Left lung (tissue), 4 donors: ENCODE measurements at regions not wholly inside any gene's neighbourhood (a gene's known extent, or its start where the extent isn't known, plus 50 kb on each side); places are given as distances from the start of the nearest gene placed in this dataset.

ENCODE experiments used
- ATAC-seq: fragments of 200-7000 bp; cut with Tn5 transposase; one replicate; pipeline ENCODE4 v1.9.1; 2020; ENCODE audit warnings: moderate library complexity
- DNase-seq, 4 donors: peaks; one replicate each; pipeline ENCODE4 v3.0.0-alpha.2; 2013 to 2020
- H3K27ac ChIP-seq, 2 donors: fragments of 200-600 bp; sonication (generic) in 1 of 2; one replicate each; pipeline versions ENCODE4 v1.5.0 to v1.8.0; 2020 to 2021
- H3K27me3 ChIP-seq, 2 donors: fragments of 200-600 bp; sonication (generic) in 1 of 2; one replicate each; pipeline versions ENCODE4 v1.5.0 to v1.8.0; 2020 to 2021
- H3K36me3 ChIP-seq, 2 donors: fragments of 200-600 bp; sonication (generic) in 1 of 2; one replicate each; pipeline versions ENCODE4 v1.5.0 to v1.8.0; 2020 to 2021
- H3K4me1 ChIP-seq, 2 donors: fragments of 200-600 bp; one replicate each; pipeline ENCODE4 v1.8.0; 2021
- H3K4me3 ChIP-seq, 2 donors: fragments of 200-600 bp; sonication (generic) in 1 of 2; one replicate each; pipeline versions ENCODE4 v1.5.0 to v1.8.0; 2020 to 2021; ENCODE audit warnings: mild to moderate bottlenecking in 1 of 2
- H3K9me3 ChIP-seq, 2 donors: fragments of 200-600 bp; sonication (generic) in 1 of 2; one replicate each; pipeline versions ENCODE4 v1.5.0 to v1.8.0; 2020 to 2021
- CTCF ChIP-seq, 2 donors: fragments of 200-600 bp; sonication (generic) in 1 of 2; IDR thresholded peaks; one replicate each; pipeline versions ENCODE4 v1.5.0 to v1.8.0; 2021; ENCODE audit warnings: antibody characterized with exemption in 2 of 2
- intact Hi-C, 2 donors: fragments of 100-400 bp; cut with DNase I; formaldehyde crosslinking; loops; one replicate each; pipeline versions ENCODE4 v1.11.2 to v1.14.2; 2022
- donor health status: DM: no; HTN: yes; CAD: no.
- donor health status: DM: no; HTN: no; CAD: no.

GRCh38 chr2:37425408-37425807 lies 81.0 kb downstream of the QPCT start:
- no peak overlapping the region for H3K27ac ChIP-seq
- intact Hi-C loops: no loop called here
- no peaks in the 10 kb centered on the region for H3K27me3 ChIP-seq
- H3K4me3 ChIP-seq: no peak overlapping the region
- ATAC-seq: no peak
- no peaks in the 10 kb centered on the region for H3K36me3 ChIP-seq
- no peaks in the 10 kb centered on the region for H3K4me1 ChIP-seq
- H3K9me3 ChIP-seq: peaks cover 0 to 5% of the 10 kb centered on the region in 2 donors
- TF ChIP-seq CTCF (IDR thresholded peaks at IDR 0.05): no peak
- DNase-seq: no peak

GRCh38 chr2:37427241-37427640 lies 82.8 kb downstream of the QPCT start:
- H3K36me3 ChIP-seq: no peaks in the 10 kb centered on the region
- H3K27ac ChIP-seq: no peak overlapping the region
- TF ChIP-seq CTCF (IDR thresholded peaks at IDR 0.05): no peak

DNA sequence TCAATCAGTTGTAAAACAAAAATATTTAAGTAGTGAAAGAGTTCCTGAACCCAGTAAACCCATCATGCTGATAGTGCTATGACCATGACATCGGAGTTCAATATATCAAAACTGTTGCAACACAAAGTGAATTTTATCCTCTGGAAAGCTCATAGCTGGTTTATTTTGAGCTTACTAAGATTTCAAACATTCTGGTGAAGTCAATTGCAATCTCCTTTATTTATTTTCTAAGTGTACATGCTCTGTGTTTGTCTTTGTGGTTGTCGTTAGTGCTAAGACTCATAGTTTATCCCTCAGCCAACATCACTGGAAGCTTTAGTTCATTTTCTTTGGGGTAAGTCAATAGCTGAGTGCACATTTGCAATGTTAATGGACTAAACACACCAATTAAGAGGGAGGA lies 91.9 kb downstream of the QPCT start:
- intact Hi-C loops: no loop called here
- H3K9me3 ChIP-seq: peaks cover 0 to 3% of the 10 kb centered on the region in 2 donors
- no peak overlapping the region for H3K27ac ChIP-seq
- no peaks in the 10 kb centered on the region for H3K4me1 ChIP-seq
- no peak overlapping the region for H3K4me3 ChIP-seq
- H3K27me3 ChIP-seq: no peaks in the 10 kb centered on the region
- no peak for TF ChIP-seq CTCF (IDR thresholded peaks at IDR 0.05)
- H3K36me3 ChIP-seq: no peaks in the 10 kb centered on the region
- DNase-seq (no peak), ATAC-seq (no peak)

More at GRCh38 chr2:37427241-37427640, 82.8 kb downstream of the QPCT start:
- Histone ChIP-seq H3K9me3 (peaks cover 0 to 5% of the 10 kb centered on the region in 2 donors), H3K4me1 (no peaks in the 10 kb centered on the region), H3K27me3 (no peaks in the 10 kb centered on the region), H3K4me3 (no peak overlapping the region)
- DNase-seq: no peak
- intact Hi-C loops: no loop called here
- no peak for ATAC-seq

DNA sequence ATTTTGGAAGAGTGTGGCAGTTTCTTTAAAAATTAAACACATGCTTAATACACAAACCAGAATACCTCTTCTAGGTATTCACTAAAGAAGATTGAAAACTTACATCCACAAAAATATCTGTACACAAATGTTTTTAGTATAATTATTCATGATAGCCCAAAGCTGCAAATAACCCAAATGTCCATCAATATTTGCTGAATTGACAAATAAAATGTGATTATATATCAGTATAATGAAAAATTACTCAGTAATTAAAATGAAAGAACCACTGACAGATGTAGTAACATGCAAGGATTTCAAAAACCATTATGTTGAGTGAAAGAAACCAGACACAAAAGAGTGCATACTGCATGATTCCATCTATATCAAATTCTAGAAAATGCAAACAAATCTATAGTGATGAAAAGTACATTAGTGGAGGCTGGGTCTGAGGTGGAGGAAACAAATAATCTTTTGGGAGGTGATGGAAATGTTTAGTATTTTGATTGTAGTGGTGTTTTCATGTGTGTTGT lies 94.8 kb downstream of the QPCT start:
- TF ChIP-seq CTCF (IDR thresholded peaks at IDR 0.05): no peak
- DNase-seq: no peak
- Histone ChIP-seq H3K9me3 (peaks cover 0 to 5% of the 10 kb centered on the region in 2 donors), H3K27me3 (no peaks in the 10 kb centered on the region), H3K4me3 (no peak overlapping the region), H3K4me1 (no peaks in the 10 kb centered on the region), H3K27ac (no peak overlapping the region), H3K36me3 (no peaks in the 10 kb centered on the region)
- no peak for ATAC-seq
- intact Hi-C loops: no loop called here

GRCh38 chr2:37441055-37441454 lies 96.6 kb downstream of the QPCT start:
- Histone ChIP-seq H3K36me3 (no peaks in the 10 kb centered on the region), H3K4me3 (no peak overlapping the region), H3K4me1 (no peaks in the 10 kb centered on the region), H3K27me3 (no peaks in the 10 kb centered on the region), H3K9me3 (peaks cover 0 to 5% of the 10 kb centered on the region in 2 donors), H3K27ac (no peak overlapping the region)
- intact Hi-C loops: no loop called here
- no peak for ATAC-seq
- DNase-seq: no peak
- TF ChIP-seq CTCF (IDR thresholded peaks at IDR 0.05): no peak
